NT2/D1 (cell line): ENCODE measurements at regions not wholly inside any gene's neighbourhood (a gene's known extent, or its start where the extent isn't known, plus 50 kb on each side); places are given as distances from the start of the nearest gene placed in this dataset.

ENCODE experiments used
- DNase-seq: peaks from one replicate; pipeline ENCODE4 v3.0.0-alpha.2; 2011; ENCODE audit warnings: low read depth, low spot score
- H3K27me3 ChIP-seq: 2 replicates; pipeline ENCODE4 v1.6.0; 2011; ENCODE audit warnings: mild to moderate bottlenecking; ENCODE audit not compliant: insufficient read length, insufficient read depth
- H3K36me3 ChIP-seq: 2 replicates; pipeline ENCODE4 v1.6.1; 2011; ENCODE audit warnings: mild to moderate bottlenecking, low read length, mixed read lengths; ENCODE audit not compliant: insufficient read depth, insufficient read length
- H3K4me1 ChIP-seq: 2 replicates; pipeline ENCODE4 v1.5.1; 2011; ENCODE audit not compliant: insufficient read depth, insufficient read length
- H3K4me3 ChIP-seq: 2 replicates; pipeline ENCODE4 v1.5.1; 2011; ENCODE audit warnings: low read depth; ENCODE audit not compliant: insufficient read length
- H3K9ac ChIP-seq: 2 replicates; pipeline ENCODE4 v1.6.0; 2011; ENCODE audit warnings: low read depth; ENCODE audit not compliant: insufficient read length
- H3K9me3 ChIP-seq: 2 replicates; pipeline ENCODE4 v1.5.1; 2011; ENCODE audit warnings: mild to moderate bottlenecking, low read length; ENCODE audit not compliant: insufficient read depth
- SUZ12 ChIP-seq: IDR thresholded peaks from 2 replicates; pipeline ENCODE4 v1.6.1; 2011; ENCODE audit not compliant: insufficient read length, insufficient read depth; ENCODE audit errors: extremely low read depth
- YY1 ChIP-seq: IDR thresholded peaks from 2 replicates; pipeline ENCODE4 v1.6.1; 2011; ENCODE audit not compliant: insufficient read length, insufficient read depth
- ZNF274 ChIP-seq: IDR thresholded peaks from 2 replicates; pipeline ENCODE4 v1.6.1; 2011; ENCODE audit warnings: mild to moderate bottlenecking, low read depth, low read length

DNA sequence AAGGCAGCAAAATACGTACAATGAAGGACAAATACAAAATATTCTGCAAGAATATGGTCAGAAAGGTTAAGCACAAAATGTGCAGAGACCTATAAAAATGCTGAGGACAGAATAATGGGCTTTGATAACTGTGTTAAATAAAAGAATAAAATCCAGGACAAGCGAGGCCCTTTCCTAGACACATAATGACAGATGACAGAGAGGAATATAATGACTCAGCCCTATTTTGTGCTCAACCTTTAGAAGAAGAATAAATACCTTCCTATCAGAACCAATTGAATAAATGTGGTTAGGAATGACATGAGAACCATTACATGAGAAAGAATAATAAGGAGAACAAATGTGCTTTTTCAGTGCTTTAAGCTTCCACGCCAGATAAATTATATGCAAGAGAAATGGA lies 178.0 kb downstream of the TEX13C start:
- DNase-seq: no peak
- Histone ChIP-seq H3K9ac (no peak overlapping the region), H3K4me1 (no peaks in the 10 kb centered on the region), H3K36me3 (no peaks in the 10 kb centered on the region), H3K27me3 (no peaks in the 10 kb centered on the region), H3K4me3 (no peak overlapping the region), H3K9me3 (no peaks in the 10 kb centered on the region)
- TF ChIP-seq SUZ12: no peak

DNA sequence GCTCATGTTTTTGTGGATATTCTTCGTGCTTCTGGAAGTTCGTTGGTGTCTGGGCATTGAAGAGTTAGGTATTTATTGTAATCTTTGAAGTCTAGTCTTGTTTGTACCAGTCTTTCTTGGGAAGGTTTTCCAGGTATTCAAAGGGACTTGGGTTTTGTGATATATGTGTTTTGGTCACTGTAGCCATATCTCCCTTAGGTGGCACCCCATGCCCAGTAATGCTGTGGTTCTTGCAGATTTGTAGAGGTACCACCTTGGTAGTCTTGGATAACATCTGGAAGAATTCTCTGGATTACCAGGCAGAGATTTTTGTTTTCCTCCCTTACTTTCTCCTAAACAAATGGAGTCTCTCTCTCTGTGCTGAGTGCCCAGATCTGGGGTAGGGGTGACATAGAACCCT lies 184.1 kb downstream of the TEX13C start:
- Histone ChIP-seq H3K4me1 (no peaks in the 10 kb centered on the region), H3K9me3 (no peaks in the 10 kb centered on the region), H3K27me3 (no peaks in the 10 kb centered on the region), H3K36me3 (no peaks in the 10 kb centered on the region), H3K9ac (no peak overlapping the region), H3K4me3 (no peak overlapping the region)
- TF ChIP-seq ZNF274 (no peak), SUZ12 (no peak), YY1 (no peak)
- no peak for DNase-seq

GRCh38 chrX:125505207-125505606 lies 185.5 kb downstream of the TEX13C start:
- TF ChIP-seq YY1: no peak
- TF ChIP-seq ZNF274: no peak
- H3K4me3 ChIP-seq: no peak overlapping the region
- no peaks in the 10 kb centered on the region for H3K9me3 ChIP-seq
- no peaks in the 10 kb centered on the region for H3K36me3 ChIP-seq
- DNase-seq: no peak
- H3K4me1 ChIP-seq: no peaks in the 10 kb centered on the region
- H3K9ac ChIP-seq: no peak overlapping the region
- H3K27me3 ChIP-seq: no peaks in the 10 kb centered on the region

DNA sequence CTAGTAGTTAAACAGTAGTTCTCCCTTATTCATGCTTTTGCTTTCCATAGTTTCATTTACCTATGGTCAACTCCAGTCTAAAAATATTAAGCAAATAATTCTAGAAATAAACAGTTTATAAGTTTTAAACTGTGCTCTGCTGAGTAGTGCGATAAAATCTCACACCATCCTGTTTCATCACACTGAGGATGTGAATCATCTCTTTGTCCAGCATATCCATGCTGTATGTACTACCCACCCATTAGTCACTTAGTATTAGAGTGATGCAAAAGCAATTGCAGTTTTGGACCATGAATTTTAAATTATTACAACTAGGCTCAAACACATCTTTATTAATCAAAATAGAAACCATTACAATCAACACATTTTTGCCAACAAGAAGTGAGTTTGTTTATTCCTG lies 187.4 kb downstream of the TEX13C start:
- no peak for DNase-seq
- Histone ChIP-seq H3K36me3 (no peaks in the 10 kb centered on the region), H3K9me3 (no peaks in the 10 kb centered on the region), H3K9ac (no peak overlapping the region), H3K4me3 (no peak overlapping the region), H3K4me1 (no peaks in the 10 kb centered on the region), H3K27me3 (no peaks in the 10 kb centered on the region)
- TF ChIP-seq ZNF274: no peak
- no peak for TF ChIP-seq YY1
- no peak for TF ChIP-seq SUZ12

DNA sequence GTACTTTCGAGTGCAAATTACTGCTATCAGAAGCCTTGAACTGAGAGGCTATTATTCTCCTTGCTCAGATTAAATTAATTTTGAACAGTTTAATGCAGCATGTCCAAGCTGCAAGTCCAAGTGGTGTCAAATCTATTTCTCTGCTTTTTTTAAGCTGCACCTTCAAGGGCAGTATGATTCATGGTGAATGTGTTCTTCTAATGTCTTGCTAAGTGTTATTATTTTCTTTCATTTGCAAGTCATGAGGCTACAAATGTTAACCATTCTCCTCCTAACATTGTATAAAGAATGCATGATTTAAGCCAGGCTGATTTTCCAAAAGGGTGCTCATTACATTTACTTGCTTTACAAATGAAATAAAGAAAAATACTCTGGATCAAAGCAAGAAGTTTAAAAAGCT lies 200.4 kb downstream of the TEX13C start:
- Histone ChIP-seq H3K9me3 (no peaks in the 10 kb centered on the region), H3K9ac (no peak overlapping the region), H3K4me3 (no peak overlapping the region), H3K4me1 (no peaks in the 10 kb centered on the region), H3K36me3 (no peaks in the 10 kb centered on the region), H3K27me3 (no peaks in the 10 kb centered on the region)
- no peak for DNase-seq
- TF ChIP-seq YY1: no peak
- no peak for TF ChIP-seq ZNF274
- no peak for TF ChIP-seq SUZ12

GRCh38 chrX:125522752-125523151 lies 203.1 kb downstream of the TEX13C start:
- H3K4me3 ChIP-seq: no peak overlapping the region
- DNase-seq: no peak
- H3K4me1 ChIP-seq: no peaks in the 10 kb centered on the region
- H3K9me3 ChIP-seq: no peaks in the 10 kb centered on the region
- TF ChIP-seq SUZ12 (no peak), YY1 (no peak), ZNF274 (no peak)
- H3K36me3 ChIP-seq: no peaks in the 10 kb centered on the region
- no peaks in the 10 kb centered on the region for H3K27me3 ChIP-seq
- no peak overlapping the region for H3K9ac ChIP-seq

DNA sequence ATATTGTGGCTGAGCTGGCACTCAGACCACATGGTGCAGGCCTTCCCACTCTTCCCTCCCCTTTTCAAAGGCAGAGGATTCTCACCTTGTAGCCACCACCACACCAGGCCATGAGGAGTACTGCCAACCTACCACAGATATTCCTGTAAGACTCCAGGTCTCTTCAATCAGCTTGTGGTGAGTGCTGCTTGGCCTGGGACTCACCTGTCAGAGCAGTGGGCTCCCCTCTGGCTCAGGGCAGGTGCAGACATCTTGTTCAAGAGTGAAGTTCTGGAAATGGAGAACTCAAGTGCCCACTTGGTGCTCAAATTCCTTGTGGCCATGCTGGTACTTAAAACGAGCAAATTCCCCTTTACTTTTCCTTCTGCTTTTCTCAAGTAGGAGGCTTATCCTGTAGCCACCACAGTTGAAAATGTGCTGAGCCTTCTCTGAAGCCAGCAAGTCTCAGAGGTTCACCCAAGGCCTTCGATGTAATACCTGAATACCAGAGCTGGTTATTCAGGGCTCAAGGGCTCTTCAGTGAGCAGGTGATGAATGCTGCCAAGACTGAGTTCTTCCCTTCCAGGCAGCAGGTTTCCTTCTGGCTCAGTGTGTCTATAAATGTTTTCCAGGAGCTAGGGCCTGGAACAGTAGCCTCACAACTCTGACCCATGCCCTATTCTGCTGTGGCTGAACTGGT lies 212.9 kb downstream of the TEX13C start:
- Histone ChIP-seq H3K9me3 (no peaks in the 10 kb centered on the region), H3K9ac (no peak overlapping the region), H3K27me3 (no peaks in the 10 kb centered on the region), H3K4me1 (no peaks in the 10 kb centered on the region), H3K4me3 (no peak overlapping the region), H3K36me3 (no peaks in the 10 kb centered on the region)
- TF ChIP-seq ZNF274: no peak
- TF ChIP-seq SUZ12: no peak
- no peak for TF ChIP-seq YY1
- no peak for DNase-seq

- Histone ChIP-seq H3K9me3 (no peaks in the 10 kb centered on the region), H3K4me1 (no peaks in the 10 kb centered on the region), H3K4me3 (no peak overlapping the region), H3K9ac (no peak overlapping the region), H3K27me3 (no peaks in the 10 kb centered on the region), H3K36me3 (no peaks in the 10 kb centered on the region)
- no peak for TF ChIP-seq YY1
- no peak for TF ChIP-seq ZNF274
- no peak for TF ChIP-seq SUZ12
- no peak for DNase-seq
Measured at GRCh38 chrX:125533352-125533751, 213.7 kb downstream of the TEX13C start.
